NCI-H1694 (cell line): ENCODE measurements at regions not wholly inside any gene's neighbourhood (a gene's known extent, or its start where the extent isn't known, plus 50 kb on each side); places are given as distances from the start of the nearest gene placed in this dataset.
"Not testable (repeated sequence)": the region's sequence is repeated elsewhere in the genome, so short reads cannot be mapped to it uniquely, and the experiment has no call there.

Source experiments
- DNase-seq: peaks from one replicate; lab custom pipeline; 2025; lab: John Stamatoyannopoulos, UW

GRCh38 chr1:198411240-198411639, 129.2 kb downstream of the ATP6V1G3 start:
- DNase-seq: no peak

DNA sequence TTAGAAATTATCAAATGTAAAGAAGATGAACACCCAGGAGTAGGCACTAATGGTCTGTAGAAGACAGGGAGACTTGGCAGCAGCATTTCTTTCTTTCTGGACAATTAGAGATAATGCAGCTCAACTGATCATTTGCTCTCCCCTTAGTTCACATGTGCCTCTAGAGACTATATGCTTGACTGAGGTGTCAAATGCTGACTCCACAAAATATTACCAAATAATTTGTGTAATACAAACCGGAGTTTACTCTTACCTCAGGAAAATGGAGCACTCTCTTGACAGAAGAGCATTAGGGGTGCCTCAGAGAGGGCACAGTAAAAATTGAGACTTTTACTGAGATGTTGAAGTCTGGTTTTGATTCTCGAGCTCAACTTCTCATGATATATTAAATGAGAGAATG, 131.8 kb downstream of the ATP6V1G3 start:
- no peak for DNase-seq

- not testable (repeated sequence) for DNase-seq
Observed at GRCh38 chr1:198404632-198405031, 135.8 kb downstream of the ATP6V1G3 start.

GRCh38 chr1:198400063-198400462, 140.4 kb downstream of the ATP6V1G3 start:
- DNase-seq: no peak

- no peak for DNase-seq
Observed at GRCh38 chr1:198399452-198399851, 141.0 kb downstream of the ATP6V1G3 start.

GRCh38 chr1:198397208-198397808, 143.2 kb downstream of the ATP6V1G3 start:
- no peak for DNase-seq

DNA sequence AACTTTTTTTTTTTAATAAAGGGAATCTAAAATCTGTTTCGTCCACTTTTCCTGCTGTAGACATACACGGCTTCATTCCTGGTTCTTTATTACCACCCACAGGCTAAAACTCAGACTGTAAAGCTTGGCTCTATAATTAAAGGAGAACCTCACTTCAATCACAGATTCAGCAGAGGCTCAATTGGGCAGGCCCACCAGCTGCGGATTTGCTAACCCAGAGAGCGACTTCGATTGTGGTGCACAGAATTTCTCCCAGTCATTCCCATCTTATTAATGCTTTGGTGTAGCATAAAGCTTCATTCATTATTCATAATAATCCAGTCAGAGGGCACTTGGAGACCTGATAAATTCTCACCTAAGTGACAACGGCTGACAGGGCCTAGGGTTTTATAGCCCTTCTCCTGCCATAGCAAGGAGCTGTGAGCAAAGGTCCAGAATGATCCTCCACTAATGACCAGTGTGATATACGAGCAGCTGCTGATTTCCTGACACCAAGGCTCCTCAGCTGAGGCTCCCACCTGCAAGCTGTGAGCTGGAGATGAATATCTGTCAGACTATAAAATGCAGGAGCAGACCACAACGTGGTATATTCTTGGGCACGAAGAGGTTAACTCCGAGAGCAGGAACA, 149.0 kb downstream of the ATP6V1G3 start:
- DNase-seq: no peak

DNA sequence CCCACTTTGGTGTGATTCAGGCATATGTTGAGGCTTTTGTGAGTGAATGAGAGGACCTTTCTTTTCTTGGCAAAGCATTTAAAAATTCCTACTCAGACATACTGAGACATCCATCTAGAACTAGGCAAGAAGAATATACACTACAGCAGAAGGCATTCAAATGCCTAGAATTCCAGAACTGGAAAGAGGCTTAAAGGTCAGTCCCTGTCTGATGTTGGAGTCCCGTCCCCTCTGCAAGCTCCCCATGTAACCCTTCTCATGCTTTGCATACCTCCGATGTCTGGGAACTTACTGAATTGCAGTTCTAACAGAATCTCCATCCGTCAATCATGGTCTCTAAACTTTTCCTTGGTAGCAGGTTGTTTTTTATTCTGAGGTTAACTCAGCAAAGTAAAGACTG, 152.9 kb downstream of the ATP6V1G3 start:
- DNase-seq: no peak

- DNase-seq: no peak
Observed at GRCh38 chr1:198380275-198380674, 160.2 kb downstream of the ATP6V1G3 start.

DNA sequence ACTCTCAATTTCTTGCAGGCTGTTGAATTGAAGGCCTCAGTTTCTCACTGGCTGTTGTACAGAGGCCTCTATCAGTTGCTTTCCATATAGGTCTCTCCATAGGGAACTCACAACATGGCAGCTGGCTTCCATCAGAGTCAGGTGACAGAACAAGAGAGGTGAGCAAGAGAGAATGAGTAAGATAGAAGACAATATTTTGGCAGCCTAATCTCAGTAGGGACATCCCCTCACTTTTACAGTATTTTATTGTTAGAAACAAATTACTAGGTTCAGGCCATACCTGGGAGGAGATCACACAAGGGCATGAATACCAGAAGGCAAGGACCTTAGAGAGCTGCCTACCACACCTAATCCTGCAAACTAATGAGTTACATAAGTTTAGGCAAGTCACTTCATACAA, 162.8 kb downstream of the ATP6V1G3 start:
- no peak for DNase-seq

DNA sequence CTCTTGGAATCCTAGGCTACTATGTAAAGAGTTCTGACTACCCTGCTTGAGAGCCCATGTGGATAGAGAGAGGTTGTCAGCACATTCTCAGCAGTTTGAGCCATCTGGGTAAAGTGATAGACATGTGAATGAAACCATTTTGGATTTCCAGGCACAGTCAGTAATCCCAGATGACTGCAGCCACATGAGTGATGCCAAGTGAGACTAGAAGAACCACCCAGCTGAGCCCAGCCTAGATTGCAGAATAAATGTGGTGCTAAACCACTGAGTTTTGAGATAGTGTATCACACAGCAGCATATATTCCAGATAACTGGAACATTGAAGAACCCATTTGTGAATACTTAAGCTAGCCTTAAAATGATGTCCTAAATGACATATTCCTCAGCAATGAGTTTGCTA, 166.2 kb downstream of the ATP6V1G3 start:
- DNase-seq: no peak

DNA sequence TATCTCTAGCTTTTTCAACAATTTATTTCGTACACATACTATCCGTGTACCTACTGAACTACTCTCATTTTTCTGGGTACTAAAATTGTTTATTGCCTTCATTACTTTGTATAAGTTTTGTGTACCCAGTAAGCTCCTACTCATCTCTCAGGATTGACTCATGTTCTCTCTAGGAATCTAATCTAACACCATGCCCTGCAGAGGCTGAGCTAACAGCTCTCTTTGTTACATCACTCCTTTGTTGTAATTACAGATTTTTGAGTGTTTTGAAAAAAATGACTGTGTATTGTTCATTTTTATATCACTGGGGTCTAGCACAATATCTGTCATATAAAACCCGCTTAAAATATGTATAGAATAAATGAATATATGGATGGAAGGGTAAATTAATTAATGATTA, 167.1 kb downstream of the ATP6V1G3 start:
- no peak for DNase-seq
